Endothelial cell of umbilical vein (primary cell): ENCODE measurements at regions not wholly inside any gene's neighbourhood (a gene's known extent, or its start where the extent isn't known, plus 50 kb on each side); places are given as distances from the start of the nearest gene placed in this dataset.

ENCODE experiments used
- BruUV-seq: library from RNA; stranded (reverse); fragments of 400-500 nt; replicated peaks from 2 replicates; lab custom pipeline; 2021; lab: Mats Ljungman, UMichigan
- CTCF ChIA-PET: fragments of 300-600, 350-600 bp; sonication (Branson Sonifier 250); formaldehyde crosslinking; loops from one replicate; lab custom pipeline; 2021; ENCODE audit warnings: antibody characterized with exemption, inconsistent platforms; lab: Charles Lee
- POLR2A ChIA-PET: fragments of 300-600, 350-600 bp; sonication (Branson Sonifier 250); formaldehyde crosslinking; loops from one replicate; lab custom pipeline; 2021; ENCODE audit warnings: antibody characterized with exemption, inconsistent platforms; lab: Charles Lee
- DNase-seq: peaks from one replicate; pipeline ENCODE4 v3.0.0-alpha.2; 2011; ENCODE audit warnings: low read depth, low spot score
- FAIRE-seq: peaks from 2 replicates; lab custom pipeline; 2011; peaks lifted over from hg19 to GRCh38; lab: Jason Lieb, UNC
- H2AFZ ChIP-seq: 2 replicates; pipeline ENCODE4 v1.6.0; 2012; ENCODE audit warnings: low read depth, low read length, control low read depth, inconsistent platforms
- H3K27ac ChIP-seq: 2 replicates; pipeline ENCODE4 v1.5.1; 2011; ENCODE audit warnings: low read depth, mild to moderate bottlenecking, control low read depth, low read length, moderate library complexity; ENCODE audit not compliant: insufficient read depth
- H3K27me3 ChIP-seq, 2 experiments: 2 replicates each; pipeline versions ENCODE4 v1.6.0 to v1.6.1; 2011; ENCODE audit warnings: low read length in 2 of 2, mixed read lengths in 1 of 2; ENCODE audit not compliant: control insufficient read depth in 2 of 2, insufficient read depth in 2 of 2
- H3K36me3 ChIP-seq, 2 experiments: 2 replicates in 1 of 2; 3 replicates in 1 of 2; pipeline ENCODE4 v1.5.1; 2011; ENCODE audit warnings: low read length in 2 of 2, mild to moderate bottlenecking in 1 of 2, moderate library complexity in 1 of 2; ENCODE audit not compliant: control insufficient read depth in 2 of 2, insufficient read depth in 2 of 2; ENCODE audit errors: extremely low read depth in 1 of 2
- H3K4me1 ChIP-seq: 3 replicates; pipeline ENCODE4 v1.5.1; 2011; ENCODE audit warnings: mild to moderate bottlenecking, low read length; ENCODE audit not compliant: control insufficient read depth, insufficient read depth; ENCODE audit errors: extremely low read depth
- H3K4me2 ChIP-seq: 2 replicates; pipeline ENCODE4 v1.6.1; 2011; ENCODE audit warnings: low read length, control low read depth, mixed read lengths; ENCODE audit not compliant: insufficient read depth
- H3K4me3 ChIP-seq, 3 experiments: fragments of 200-600 bp in 1 of 3; sonication (generic), shearing (Covaris generic) in 1 of 3; replicated peaks in 1 of 3; 2 replicates each; pipeline ENCODE4 v1.5.1; 2011 to 2016; ENCODE audit warnings: control low read depth in 3 of 3, low read length in 3 of 3, mild to moderate bottlenecking in 2 of 3, inconsistent platforms in 1 of 3, low read depth in 1 of 3, moderate library complexity in 1 of 3; ENCODE audit not compliant: insufficient read depth in 1 of 3
- H3K79me2 ChIP-seq: 2 replicates; pipeline ENCODE4 v1.6.0; 2012; ENCODE audit warnings: low read length, inconsistent platforms; ENCODE audit not compliant: control insufficient read depth, insufficient read depth
- H3K9ac ChIP-seq: replicated peaks from 2 replicates; pipeline ENCODE3; 2011; ENCODE audit warnings: low read length, control low read depth; ENCODE audit not compliant: insufficient read depth; ENCODE audit errors: extremely low read depth
- H3K9me1 ChIP-seq: replicated peaks from 3 replicates; pipeline ENCODE4 v1.6.0; 2011; ENCODE audit warnings: mild to moderate bottlenecking, low read length; ENCODE audit not compliant: control insufficient read depth, insufficient read depth; ENCODE audit errors: extremely low read depth
- H3K9me3 ChIP-seq: replicated peaks from 2 replicates; pipeline ENCODE4 v1.5.1; 2012; ENCODE audit warnings: low read length, inconsistent platforms; ENCODE audit not compliant: control insufficient read depth, insufficient read depth
- H4K20me1 ChIP-seq: replicated peaks from 2 replicates; pipeline ENCODE3; 2011; ENCODE audit warnings: mild to moderate bottlenecking, low read length; ENCODE audit not compliant: control insufficient read depth, insufficient read depth; ENCODE audit errors: extremely low read depth
- CTCF ChIP-seq, 2 donors: IDR thresholded peaks; 1 replicate in 1 of 2; 2 replicates in 1 of 2; pipeline ENCODE4 v1.5.1; 2011; ENCODE audit warnings: low read length in 2 of 2, mild to moderate bottlenecking in 2 of 2, moderate library complexity in 2 of 2, control low read depth in 1 of 2, inconsistent platforms in 1 of 2, low read depth in 1 of 2; ENCODE audit not compliant: insufficient read depth in 1 of 2; ENCODE audit errors: extremely low read depth in 1 of 2
- EZH2 ChIP-seq: IDR thresholded peaks from 2 replicates; pipeline ENCODE4 v1.6.1; 2012; ENCODE audit warnings: borderline replicate concordance, low read depth, mild to moderate bottlenecking, moderate library complexity, low read length, inconsistent platforms; ENCODE audit not compliant: severe bottlenecking
- FOS ChIP-seq: IDR thresholded peaks from 2 replicates; pipeline ENCODE4 v1.6.1; 2011; ENCODE audit warnings: mild to moderate bottlenecking, low read length, moderate library complexity, borderline replicate concordance; ENCODE audit not compliant: insufficient read depth
- GATA2 ChIP-seq: IDR thresholded peaks from 2 replicates; pipeline ENCODE4 v1.7.0; 2011; ENCODE audit warnings: low read depth, mild to moderate bottlenecking, moderate library complexity, mixed read lengths, low read length; ENCODE audit not compliant: insufficient read length, insufficient read depth
- JUN ChIP-seq: IDR thresholded peaks from 2 replicates; pipeline ENCODE4 v1.6.1; 2011; ENCODE audit warnings: borderline replicate concordance, low read depth; ENCODE audit not compliant: insufficient read length, insufficient read depth
- MAX ChIP-seq: IDR thresholded peaks from 2 replicates; pipeline ENCODE4 v1.6.1; 2011; ENCODE audit not compliant: insufficient read depth, insufficient read length
- MYC ChIP-seq: IDR thresholded peaks from one replicate; pipeline ENCODE4 v1.6.1; 2011; ENCODE audit warnings: mild to moderate bottlenecking, low read depth, low read length
- POLR2A ChIP-seq: IDR thresholded peaks from 2 replicates; pipeline ENCODE4 v1.6.1; 2012; ENCODE audit warnings: low read depth, mild to moderate bottlenecking, control low read depth, low read length
- POLR2AphosphoS5 ChIP-seq: IDR thresholded peaks from 2 replicates; pipeline ENCODE4 v1.6.1; 2012; ENCODE audit warnings: low read depth, mild to moderate bottlenecking, control low read depth, low read length, moderate library complexity; ENCODE audit not compliant: insufficient read depth
- dilution Hi-C: fragments of 300-500 bp; cut with MboI; formaldehyde crosslinking; loops from one replicate; pipeline ENCODE4 v1.15.0; 2019; ENCODE audit warnings: low sequenced_read_pairs; ENCODE audit not compliant: extremely low pct_ligation_motif_present
- intact Hi-C: fragments of 100-400 bp; cut with micrococcal nuclease; formaldehyde crosslinking; loops from one replicate; pipeline ENCODE4 v1.10.0; 2022

- no peak for DNase-seq
- no peak for FAIRE-seq
- no TSS peak for BruUV-seq
- Histone ChIP-seq H3K9me3 (no peaks in the 10 kb centered on the region), H3K4me3 (no peak overlapping the region), H4K20me1 (no peaks in the 10 kb centered on the region), H3K4me2 (no peak overlapping the region), H3K36me3 (no peaks in the 10 kb centered on the region), H3K79me2 (no peaks in the 10 kb centered on the region), H3K9ac (no peak overlapping the region), H3K27ac (no peak overlapping the region), H3K4me1 (no peaks in the 10 kb centered on the region), H2AFZ (no peak overlapping the region), H3K9me1 (no peaks in the 10 kb centered on the region), H3K27me3 (no peaks in the 10 kb centered on the region)
- CTCF ChIA-PET = no interaction called here
- POLR2A ChIA-PET = no interaction called here
- dilution Hi-C loops (no loop called here), intact Hi-C loops (no loop called here)
- TF ChIP-seq EZH2 (no peak), GATA2 (no peak), MAX (no peak), JUN (no peak), CTCF (IDR thresholded peaks at IDR 0.05; ENCODE audit: extremely low read depth in 1 of 2, insufficient read depth in 1 of 2, low read depth in 1 of 2, low read length in 2 of 2) (no peak), FOS (no peak), POLR2AphosphoS5 (no peak), MYC (no peak), POLR2A (no peak)
These were observed 390.8 kb downstream of the POM121L12 start for GRCh38 chr7:53426145-53426750.
